Subcutaneous abdominal adipose tissue (tissue), 5 donors: ENCODE measurements at regions not wholly inside any gene's neighbourhood (a gene's known extent, or its start where the extent isn't known, plus 50 kb on each side); places are given as distances from the start of the nearest gene placed in this dataset.

ENCODE experiments used
- H3K27ac ChIP-seq: one replicate; pipeline ENCODE4 v1.7.0; 2013; ENCODE audit warnings: low read depth, mild to moderate bottlenecking, inconsistent platforms, low read length, moderate library complexity
- H3K27me3 ChIP-seq, 5 donors: one replicate each; pipeline ENCODE4 v1.7.0; 2013; ENCODE audit warnings: low read length in 5 of 5, inconsistent platforms in 1 of 5; ENCODE audit not compliant: control insufficient read depth in 5 of 5, insufficient read depth in 4 of 5
- H3K36me3 ChIP-seq, 5 donors: one replicate each; pipeline ENCODE4 v1.7.0; 2013; ENCODE audit warnings: low read length in 5 of 5; ENCODE audit not compliant: control insufficient read depth in 5 of 5, insufficient read depth in 5 of 5
- H3K4me1 ChIP-seq, 5 donors: one replicate each; pipeline ENCODE4 v1.7.0; 2013; ENCODE audit warnings: low read length in 5 of 5, mild to moderate bottlenecking in 3 of 5, moderate library complexity in 1 of 5; ENCODE audit not compliant: control insufficient read depth in 5 of 5, insufficient read depth in 5 of 5
- H3K4me3 ChIP-seq, 5 donors: one replicate each; pipeline ENCODE4 v1.7.0; 2013; ENCODE audit warnings: low read length in 5 of 5, low read depth in 1 of 5
- H3K9ac ChIP-seq, 5 donors: one replicate each; pipeline ENCODE4 v1.7.0; 2013; ENCODE audit warnings: low read length in 5 of 5, mild to moderate bottlenecking in 4 of 5, moderate library complexity in 3 of 5
- H3K9me3 ChIP-seq, 5 donors: one replicate each; pipeline ENCODE4 v1.7.0; 2013; ENCODE audit warnings: low read length in 5 of 5; ENCODE audit not compliant: control insufficient read depth in 5 of 5
- donor health status: healthy.
- donor health status: healthy.
- donor health status: healthy.
- donor health status: healthy.
- donor health status: healthy.

DNA sequence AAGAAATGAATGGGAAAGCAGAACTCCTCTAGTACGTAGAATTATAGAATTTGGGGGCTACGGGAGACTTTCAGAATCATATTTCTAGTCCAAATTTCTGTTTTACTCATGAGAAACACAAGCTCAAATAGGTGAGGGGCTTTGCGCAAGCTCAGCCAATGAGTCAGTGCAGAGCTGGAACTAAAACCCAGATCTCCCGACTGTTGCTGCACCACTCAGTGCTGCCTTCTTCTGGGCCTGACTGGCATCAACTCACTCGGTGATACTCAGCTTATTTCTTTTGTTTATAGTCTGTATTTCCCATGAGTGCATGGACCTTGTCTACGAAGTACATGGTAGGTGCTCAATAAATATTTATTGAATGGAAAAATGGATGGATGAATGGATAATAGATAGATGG lies 280.2 kb downstream of the CDK5RAP2 start:
- H3K4me1 ChIP-seq: peaks cover 0 to 14% (median 9%) of the 10 kb centered on the region in 5 donors
- no peak overlapping the region for H3K4me3 ChIP-seq
- H3K27me3 ChIP-seq: no peaks in the 10 kb centered on the region
- no peaks in the 10 kb centered on the region for H3K9me3 ChIP-seq
- H3K27ac ChIP-seq: no peak overlapping the region
- no peaks in the 10 kb centered on the region for H3K36me3 ChIP-seq
- no peak overlapping the region for H3K9ac ChIP-seq

DNA sequence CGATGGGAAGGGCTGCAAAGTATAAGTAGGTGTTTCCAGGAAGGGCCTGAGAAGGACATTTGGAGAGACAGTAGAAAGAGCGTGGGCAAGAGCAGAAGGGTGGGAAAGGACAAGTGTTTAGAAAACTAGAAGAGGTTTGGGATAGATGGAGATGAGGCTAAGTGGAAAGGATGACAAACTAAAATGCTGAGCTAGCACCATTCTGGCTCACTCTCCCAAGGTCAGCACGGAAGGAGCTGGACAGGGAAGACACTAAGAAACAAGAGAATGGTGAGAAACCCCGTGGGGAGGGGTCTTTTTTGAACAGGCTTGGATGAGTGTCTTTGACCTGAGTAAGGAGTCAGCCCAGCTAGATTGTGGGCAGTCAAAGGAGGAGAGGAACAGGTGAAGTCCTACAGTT lies 286.0 kb downstream of the CDK5RAP2 start:
- Histone ChIP-seq H3K36me3 (no peaks in the 10 kb centered on the region), H3K4me1 (peaks cover 0 to 14% (median 9%) of the 10 kb centered on the region in 5 donors), H3K9ac (no peak overlapping the region), H3K27ac (no peak overlapping the region), H3K9me3 (no peaks in the 10 kb centered on the region), H3K27me3 (no peaks in the 10 kb centered on the region), H3K4me3 (no peak overlapping the region)

- Histone ChIP-seq H3K4me3 (no peak overlapping the region), H3K4me1 (peaks cover 0 to 14% (median 9%) of the 10 kb centered on the region in 5 donors), H3K9ac (no peak overlapping the region), H3K9me3 (no peaks in the 10 kb centered on the region), H3K27ac (no peak overlapping the region), H3K27me3 (no peaks in the 10 kb centered on the region), H3K36me3 (no peaks in the 10 kb centered on the region)
These were observed 287.4 kb downstream of the CDK5RAP2 start for GRCh38 chr9:120292606-120293005.

DNA sequence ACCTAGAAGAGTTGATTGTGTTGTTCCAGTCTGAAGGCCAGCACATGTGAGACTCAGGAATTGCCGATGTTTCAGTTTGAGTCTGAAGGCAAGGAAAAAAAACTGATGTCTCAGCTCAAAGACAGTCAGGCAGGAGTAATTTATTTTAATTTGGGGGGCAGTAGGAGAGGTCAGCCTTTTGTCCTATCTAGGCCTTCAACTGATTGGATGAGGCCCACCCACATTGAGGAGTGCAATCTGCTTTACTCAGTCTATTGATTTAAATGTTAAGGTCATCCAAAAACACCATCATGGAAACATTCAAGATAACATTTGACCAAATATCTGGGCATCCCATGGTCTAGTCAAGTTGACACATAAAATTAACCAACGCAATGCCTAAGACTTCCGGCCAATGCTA lies 288.9 kb downstream of the CDK5RAP2 start:
- Histone ChIP-seq H3K9me3 (no peaks in the 10 kb centered on the region), H3K4me1 (peaks cover 0 to under 1% (median 0%) of the 10 kb centered on the region in 5 donors), H3K4me3 (no peak overlapping the region)

GRCh38 chr9:120289990-120290975 lies 289.7 kb downstream of the CDK5RAP2 start:
- Histone ChIP-seq H3K27ac (no peak overlapping the region), H3K27me3 (no peaks in the 10 kb centered on the region), H3K36me3 (no peaks in the 10 kb centered on the region), H3K4me1 (no peaks in the 10 kb centered on the region), H3K9me3 (peaks cover 0 to 1% (median 0%) of the 10 kb centered on the region in 5 donors), H3K9ac (no peak overlapping the region), H3K4me3 (no peak overlapping the region)

More for the DNA sequence above, 288.9 kb downstream of the CDK5RAP2 start:
- Histone ChIP-seq H3K36me3 (no peaks in the 10 kb centered on the region), H3K27ac (no peak overlapping the region), H3K27me3 (no peaks in the 10 kb centered on the region), H3K9ac (no peak overlapping the region)

- no peaks in the 10 kb centered on the region for H3K27me3 ChIP-seq
- H3K27ac ChIP-seq: no peak overlapping the region
- H3K4me1 ChIP-seq: no peaks in the 10 kb centered on the region
- no peak overlapping the region for H3K4me3 ChIP-seq
- H3K9ac ChIP-seq: no peak overlapping the region
- peaks cover 0 to 5% (median 0%) of the 10 kb centered on the region in 5 donors for H3K9me3 ChIP-seq
- no peaks in the 10 kb centered on the region for H3K36me3 ChIP-seq
These were observed 290.9 kb downstream of the CDK5RAP2 start for GRCh38 chr9:120289098-120289497.

- H3K4me1 ChIP-seq: no peaks in the 10 kb centered on the region
- H3K4me3 ChIP-seq: no peak overlapping the region
- H3K9ac ChIP-seq: no peak overlapping the region
- H3K36me3 ChIP-seq: no peaks in the 10 kb centered on the region
- H3K9me3 ChIP-seq: peaks cover 0 to 5% (median 0%) of the 10 kb centered on the region in 5 donors
- H3K27me3 ChIP-seq: no peaks in the 10 kb centered on the region
- no peak overlapping the region for H3K27ac ChIP-seq
These were observed 293.4 kb downstream of the CDK5RAP2 start for GRCh38 chr9:120286530-120286929.

DNA sequence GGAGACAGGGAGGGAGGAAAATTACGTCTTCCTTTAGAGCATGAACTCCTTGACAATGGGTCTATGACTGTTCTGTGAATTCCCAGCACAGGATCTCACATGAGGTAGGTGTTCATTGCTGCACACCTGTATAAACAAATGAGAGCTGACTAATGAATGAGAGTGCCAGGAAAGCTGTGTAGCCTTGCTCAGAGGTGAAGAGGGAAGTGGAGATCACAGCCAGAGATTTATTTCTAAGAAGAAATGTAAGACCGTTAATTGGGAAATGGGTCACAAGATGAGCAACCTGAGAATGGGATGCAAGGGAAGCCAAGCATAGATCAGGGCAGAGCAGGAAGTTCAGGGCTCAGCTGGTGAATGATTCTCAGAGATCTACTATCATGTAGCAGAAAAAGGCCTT lies 295.1 kb downstream of the CDK5RAP2 start:
- Histone ChIP-seq H3K27me3 (no peaks in the 10 kb centered on the region), H3K4me1 (no peaks in the 10 kb centered on the region), H3K36me3 (no peaks in the 10 kb centered on the region), H3K27ac (no peak overlapping the region), H3K9ac (no peak overlapping the region), H3K9me3 (peaks cover 0 to 5% (median 0%) of the 10 kb centered on the region in 5 donors), H3K4me3 (no peak overlapping the region)

DNA sequence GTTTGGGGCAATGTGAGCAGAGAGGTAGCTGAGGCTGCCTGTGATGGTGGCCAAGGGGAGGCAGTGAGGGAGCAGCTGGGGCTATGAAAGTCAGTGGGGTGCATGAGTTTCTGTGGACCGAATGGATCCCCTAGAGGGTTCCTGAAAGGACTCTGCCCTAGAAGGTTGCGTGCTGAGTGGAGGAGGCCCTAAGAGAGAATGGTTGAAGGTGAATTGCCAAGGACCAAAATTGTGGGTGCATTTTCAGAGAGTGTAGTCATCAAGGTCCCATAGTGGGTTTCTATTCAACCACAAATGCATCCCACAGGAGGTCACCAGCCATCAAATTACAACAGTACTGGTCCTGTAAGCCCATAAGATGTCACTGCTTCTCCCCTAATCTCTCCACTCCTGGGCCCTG lies 298.3 kb downstream of the CDK5RAP2 start:
- H3K27ac ChIP-seq: no peak overlapping the region
- H3K9ac ChIP-seq: no peak overlapping the region
- no peaks in the 10 kb centered on the region for H3K36me3 ChIP-seq
- no peaks in the 10 kb centered on the region for H3K4me1 ChIP-seq
- H3K4me3 ChIP-seq: no peak overlapping the region
- H3K9me3 ChIP-seq: peaks cover 0 to 5% (median 4%) of the 10 kb centered on the region in 5 donors
- H3K27me3 ChIP-seq: no peaks in the 10 kb centered on the region

DNA sequence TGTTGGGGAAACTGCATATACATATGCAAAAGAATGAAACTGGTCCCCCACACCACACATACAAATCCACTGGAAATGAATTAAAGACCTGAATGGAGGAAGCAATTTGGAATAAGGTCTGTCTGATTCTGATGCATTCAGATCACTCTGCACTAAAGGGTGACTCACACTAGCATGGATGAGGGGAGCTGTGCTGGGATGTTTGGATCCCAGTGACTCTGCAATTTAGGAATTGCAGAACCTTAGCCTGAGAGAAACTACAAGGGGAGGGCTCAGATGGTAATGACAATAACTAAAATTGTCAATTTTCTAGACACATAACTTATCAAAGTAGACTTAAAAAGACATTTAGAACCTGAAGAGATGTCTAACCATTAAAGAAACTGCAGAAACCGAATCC lies 312.0 kb downstream of the CDK5RAP2 start:
- Histone ChIP-seq H3K4me3 (no peak overlapping the region), H3K36me3 (no peaks in the 10 kb centered on the region), H3K9ac (no peak overlapping the region), H3K9me3 (peaks cover 0 to 4% (median 0%) of the 10 kb centered on the region in 5 donors), H3K27me3 (no peaks in the 10 kb centered on the region), H3K27ac (no peak overlapping the region), H3K4me1 (peaks cover 0 to 8% (median 0%) of the 10 kb centered on the region in 5 donors)
